SK-N-SH (cell line): ENCODE measurements at regions not wholly inside any gene's neighbourhood (a gene's known extent, or its start where the extent isn't known, plus 50 kb on each side); places are given as distances from the start of the nearest gene placed in this dataset.

Experiments used
- CTCF ChIA-PET: fragments of 300-600, 350-600 bp; formaldehyde crosslinking; extraction: SDS; loops from one replicate; lab custom pipeline; 2021; lab: Yijun Ruan, JAX
- POLR2A ChIA-PET: fragments of 350-600 bp; sonication (Branson Sonifier 250); formaldehyde crosslinking; extraction: SDS; loops from one replicate; lab custom pipeline; 2020; ENCODE audit warnings: antibody characterized with exemption, inconsistent platforms; lab: Yijun Ruan, JAX
- DNase-seq: peaks from one replicate; pipeline ENCODE4 v3.0.0; 2012
- H2AFZ ChIP-seq: fragments of 200-600 bp; sonication (generic); 2 replicates; pipeline ENCODE4 v1.8.1; 2016; ENCODE audit warnings: antibody characterized with exemption, mild to moderate bottlenecking, low read depth
- H3F3A ChIP-seq: fragments of 200-600 bp; sonication (generic); replicated peaks from 2 replicates; pipeline ENCODE3; 2016; ENCODE audit warnings: antibody characterized with exemption, mild to moderate bottlenecking; ENCODE audit not compliant: insufficient read depth
- H3K27ac ChIP-seq, 2 experiments: fragments of 200-500 bp in 1 of 2; fragments of 200-600 bp in 1 of 2; sonication (Bioruptor generic) in 1 of 2; sonication (generic), shearing (Covaris generic) in 1 of 2; 2 replicates each; pipeline versions ENCODE4 v1.5.1 to v1.6.1; 2014 to 2016; ENCODE audit warnings: low read depth in 2 of 2, inconsistent platforms in 1 of 2, low read length in 1 of 2, mild to moderate bottlenecking in 1 of 2, mixed read lengths in 1 of 2
- H3K27me3 ChIP-seq: fragments of 200-600 bp; sonication (generic), shearing (Covaris generic); 2 replicates; pipeline ENCODE4 v1.6.1; 2016; ENCODE audit warnings: mixed run types; ENCODE audit not compliant: insufficient read depth
- H3K36me3 ChIP-seq, 2 experiments: fragments of 200-500 bp in 1 of 2; fragments of 200-600 bp in 1 of 2; sonication (Bioruptor generic) in 1 of 2; sonication (generic) in 1 of 2; replicated peaks in 1 of 2; 2 replicates each; pipeline versions ENCODE3 to v1.5.1; 2014 to 2016; ENCODE audit warnings: low read length in 1 of 2, mild to moderate bottlenecking in 1 of 2; ENCODE audit not compliant: insufficient read depth in 2 of 2, control insufficient read depth in 1 of 2
- H3K4me1 ChIP-seq, 2 experiments: fragments of 200-500 bp in 1 of 2; fragments of 200-600 bp in 1 of 2; sonication (Bioruptor generic) in 1 of 2; sonication (generic), shearing (Covaris generic) in 1 of 2; 2 replicates each; pipeline versions ENCODE4 v1.5.1 to v1.6.1; 2014 to 2016; ENCODE audit warnings: low read depth in 1 of 2, low read length in 1 of 2, mixed run types in 1 of 2; ENCODE audit not compliant: insufficient read depth in 2 of 2, control insufficient read depth in 1 of 2
- H3K4me2 ChIP-seq: fragments of 200-600 bp; sonication (generic), shearing (Covaris generic); 2 replicates; pipeline ENCODE4 v1.6.1; 2017; ENCODE audit warnings: mixed run types
- H3K4me3 ChIP-seq, 2 experiments: fragments of 200-500 bp in 1 of 2; fragments of 200-600 bp in 1 of 2; sonication (Bioruptor generic) in 1 of 2; sonication (generic), shearing (Covaris generic) in 1 of 2; 2 replicates each; pipeline versions ENCODE4 v1.5.1 to v1.8.1; 2014 to 2016; ENCODE audit warnings: low read depth in 2 of 2, inconsistent platforms in 1 of 2, low read length in 1 of 2, mild to moderate bottlenecking in 1 of 2, mixed read lengths in 1 of 2, moderate library complexity in 1 of 2
- H3K79me2 ChIP-seq: fragments of 200-600 bp; sonication (generic); 2 replicates; pipeline ENCODE4 v1.8.1; 2017; ENCODE audit warnings: mild to moderate bottlenecking; ENCODE audit not compliant: insufficient read depth
- H3K9ac ChIP-seq: fragments of 200-600 bp; sonication (generic); 2 replicates; pipeline ENCODE4 v1.6.1; 2017; ENCODE audit warnings: mixed run types
- H3K9me2 ChIP-seq: fragments of 200-600 bp; sonication (generic); 2 replicates; pipeline ENCODE4 v1.6.1; 2017; ENCODE audit warnings: mixed run types
- H3K9me3 ChIP-seq: fragments of 200-600 bp; sonication (generic); 2 replicates; pipeline ENCODE4 v1.6.1; 2017; ENCODE audit warnings: mixed run types, mild to moderate bottlenecking, moderate library complexity
- H4K20me1 ChIP-seq: fragments of 200-600 bp; sonication (generic); 2 replicates; pipeline ENCODE4 v1.6.1; 2017; ENCODE audit warnings: mild to moderate bottlenecking, mixed run types; ENCODE audit not compliant: insufficient read depth
- EP300 ChIP-seq, 2 experiments: IDR thresholded peaks; 2 replicates each; pipeline versions ENCODE4 v1.4.0 to v1.6.1; 2012; ENCODE audit warnings: borderline replicate concordance in 1 of 2, low read depth in 1 of 2, low read length in 1 of 2
- EZH2phosphoT487 ChIP-seq: fragments of 200-600 bp; sonication (generic); IDR thresholded peaks from 2 replicates; pipeline ENCODE4 v1.6.1; 2017; ENCODE audit warnings: low read depth, mixed run types, mild to moderate bottlenecking, antibody characterized with exemption, moderate library complexity, borderline replicate concordance
- FOXJ3 ChIP-seq: sonication (generic); formaldehyde crosslinking; IDR thresholded peaks from 2 replicates; pipeline ENCODE4 v1.5.1; 2020; ENCODE audit warnings: mild to moderate bottlenecking, missing genetic modification reagents
- GABPA ChIP-seq: IDR thresholded peaks from 2 replicates; pipeline ENCODE4 v1.4.0; 2012; ENCODE audit warnings: low read depth, mild to moderate bottlenecking
- MEF2A ChIP-seq: IDR thresholded peaks from 2 replicates; pipeline ENCODE4 v1.4.0; 2012; ENCODE audit warnings: low read depth, borderline replicate concordance
- NRF1 ChIP-seq: IDR thresholded peaks from 2 replicates; pipeline ENCODE4 v1.6.1; 2012; ENCODE audit warnings: low read depth, mild to moderate bottlenecking, low read length
- RCOR1 ChIP-seq: fragments of 150-350 bp; IDR thresholded peaks from 2 replicates; pipeline ENCODE4 v1.6.1; 2017; ENCODE audit warnings: antibody characterized with exemption, low read length
- RFX5 ChIP-seq: IDR thresholded peaks from 2 replicates; pipeline ENCODE4 v1.6.1; 2012; ENCODE audit warnings: mild to moderate bottlenecking, improper control_type of control experiment, low read length
- SIN3A ChIP-seq: IDR thresholded peaks from 2 replicates; pipeline ENCODE4 v1.6.1; 2012; ENCODE audit warnings: low read depth, mild to moderate bottlenecking, low read length, moderate library complexity, borderline replicate concordance
- TAF1 ChIP-seq: IDR thresholded peaks from 2 replicates; pipeline ENCODE4 v1.6.1; 2012; ENCODE audit warnings: low read depth, mild to moderate bottlenecking, low read length, moderate library complexity, borderline replicate concordance
- TEAD4 ChIP-seq: IDR thresholded peaks from 2 replicates; pipeline ENCODE4 v1.4.0; 2012; ENCODE audit warnings: mild to moderate bottlenecking, borderline replicate concordance; ENCODE audit not compliant: insufficient read depth
- YY1 ChIP-seq: IDR thresholded peaks from 2 replicates; pipeline ENCODE4 v1.4.0; 2012; ENCODE audit warnings: low read depth, mild to moderate bottlenecking
- WGBS: methylation state at CpG from one replicate; pipeline ENCODE4 v1.1.6; 2017; ENCODE audit warnings: low lambda C conversion rate; 5-methylcytosine and 5-hydroxymethylcytosine counted together
- TF ChIP-seq, protein P1 (sequence below): fragments of 150-350 bp; IDR thresholded peaks from 2 replicates; pipeline ENCODE4 v1.6.1; 2017; ENCODE audit warnings: antibody characterized with exemption, low read length, low read depth, borderline replicate concordance
- TF ChIP-seq, protein P2 (sequence below): fragments of 150-350 bp; IDR thresholded peaks from 2 replicates; pipeline ENCODE4 v1.6.1; 2016; ENCODE audit warnings: mild to moderate bottlenecking, low read depth, low read length
- TF ChIP-seq, protein P3 (sequence below): IDR thresholded peaks from 2 replicates; pipeline ENCODE4 v1.4.0; 2012; ENCODE audit warnings: low read depth
- TF ChIP-seq, protein P4 (sequence below): IDR thresholded peaks from 2 replicates; pipeline ENCODE4 v1.4.0; 2012; ENCODE audit warnings: low read depth, borderline replicate concordance
- TF ChIP-seq, protein P5 (sequence below): IDR thresholded peaks from 2 replicates; pipeline ENCODE4 v1.6.1; 2012; ENCODE audit warnings: mild to moderate bottlenecking, low read depth, low read length, moderate library complexity
- TF ChIP-seq, protein P6 (sequence below): IDR thresholded peaks from 2 replicates; pipeline ENCODE4; 2012

DNA sequence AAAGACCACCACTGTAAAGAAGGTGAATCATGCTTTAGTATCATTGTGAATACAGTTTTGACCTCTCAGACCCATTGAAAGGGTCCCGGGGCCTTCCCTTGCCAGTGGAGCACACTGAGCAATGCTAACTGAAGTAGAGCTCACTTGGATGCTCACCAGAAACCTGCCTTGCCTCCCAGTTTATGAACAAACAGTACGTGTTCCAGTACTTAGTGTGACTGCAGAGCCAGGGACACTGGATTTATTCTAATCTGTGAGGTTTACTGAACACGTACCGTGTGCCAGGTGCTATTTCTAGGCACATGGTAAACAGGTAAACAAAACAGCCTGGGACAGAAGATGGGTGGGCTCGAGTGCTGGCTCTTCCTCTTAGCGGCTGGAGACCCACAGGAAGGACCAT lies 79.6 kb downstream of the FOXL1 start (continued):
- TF ChIP-seq, protein P1, sequence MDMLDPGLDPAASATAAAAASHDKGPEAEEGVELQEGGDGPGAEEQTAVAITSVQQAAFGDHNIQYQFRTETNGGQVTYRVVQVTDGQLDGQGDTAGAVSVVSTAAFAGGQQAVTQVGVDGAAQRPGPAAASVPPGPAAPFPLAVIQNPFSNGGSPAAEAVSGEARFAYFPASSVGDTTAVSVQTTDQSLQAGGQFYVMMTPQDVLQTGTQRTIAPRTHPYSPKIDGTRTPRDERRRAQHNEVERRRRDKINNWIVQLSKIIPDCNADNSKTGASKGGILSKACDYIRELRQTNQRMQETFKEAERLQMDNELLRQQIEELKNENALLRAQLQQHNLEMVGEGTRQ, result no peak
- TF ChIP-seq SIN3A, result no peak
- no peak for TF ChIP-seq GABPA

DNA sequence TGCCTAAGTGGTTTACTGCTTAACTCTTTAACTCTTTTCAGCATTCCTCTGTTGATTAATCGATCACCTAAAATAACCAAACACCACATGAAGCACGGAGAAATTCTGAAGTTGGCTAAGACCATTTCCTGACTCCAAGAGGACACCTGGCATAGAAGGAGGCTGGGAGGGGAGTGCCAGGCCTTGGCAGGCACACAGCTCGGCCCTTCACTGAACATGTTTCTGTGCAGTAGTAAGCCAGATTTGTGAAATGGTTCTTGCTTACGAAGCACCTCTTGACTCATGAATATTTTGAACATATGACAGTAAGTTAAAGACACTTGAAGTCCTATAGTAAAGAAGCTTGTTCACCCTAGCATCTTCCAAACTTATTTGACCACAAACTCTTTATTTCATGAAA lies 82.3 kb downstream of the FOXL1 start:
- TF ChIP-seq TEAD4, result no peak
- no peak for TF ChIP-seq RCOR1
- TF ChIP-seq, protein P2, sequence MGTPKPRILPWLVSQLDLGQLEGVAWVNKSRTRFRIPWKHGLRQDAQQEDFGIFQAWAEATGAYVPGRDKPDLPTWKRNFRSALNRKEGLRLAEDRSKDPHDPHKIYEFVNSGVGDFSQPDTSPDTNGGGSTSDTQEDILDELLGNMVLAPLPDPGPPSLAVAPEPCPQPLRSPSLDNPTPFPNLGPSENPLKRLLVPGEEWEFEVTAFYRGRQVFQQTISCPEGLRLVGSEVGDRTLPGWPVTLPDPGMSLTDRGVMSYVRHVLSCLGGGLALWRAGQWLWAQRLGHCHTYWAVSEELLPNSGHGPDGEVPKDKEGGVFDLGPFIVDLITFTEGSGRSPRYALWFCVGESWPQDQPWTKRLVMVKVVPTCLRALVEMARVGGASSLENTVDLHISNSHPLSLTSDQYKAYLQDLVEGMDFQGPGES, result no peak
- TF ChIP-seq, protein P1, result no peak
- no peak for TF ChIP-seq EP300 (IDR thresholded peaks at IDR 0.05; ENCODE audit: borderline replicate concordance in 1 of 2, low read depth in 1 of 2, low read length in 1 of 2)
- TF ChIP-seq YY1, result no peak
- TF ChIP-seq, protein P3, sequence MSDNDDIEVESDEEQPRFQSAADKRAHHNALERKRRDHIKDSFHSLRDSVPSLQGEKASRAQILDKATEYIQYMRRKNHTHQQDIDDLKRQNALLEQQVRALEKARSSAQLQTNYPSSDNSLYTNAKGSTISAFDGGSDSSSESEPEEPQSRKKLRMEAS, result no peak
- TF ChIP-seq EZH2phosphoT487, result no peak
- TF ChIP-seq, protein P4, sequence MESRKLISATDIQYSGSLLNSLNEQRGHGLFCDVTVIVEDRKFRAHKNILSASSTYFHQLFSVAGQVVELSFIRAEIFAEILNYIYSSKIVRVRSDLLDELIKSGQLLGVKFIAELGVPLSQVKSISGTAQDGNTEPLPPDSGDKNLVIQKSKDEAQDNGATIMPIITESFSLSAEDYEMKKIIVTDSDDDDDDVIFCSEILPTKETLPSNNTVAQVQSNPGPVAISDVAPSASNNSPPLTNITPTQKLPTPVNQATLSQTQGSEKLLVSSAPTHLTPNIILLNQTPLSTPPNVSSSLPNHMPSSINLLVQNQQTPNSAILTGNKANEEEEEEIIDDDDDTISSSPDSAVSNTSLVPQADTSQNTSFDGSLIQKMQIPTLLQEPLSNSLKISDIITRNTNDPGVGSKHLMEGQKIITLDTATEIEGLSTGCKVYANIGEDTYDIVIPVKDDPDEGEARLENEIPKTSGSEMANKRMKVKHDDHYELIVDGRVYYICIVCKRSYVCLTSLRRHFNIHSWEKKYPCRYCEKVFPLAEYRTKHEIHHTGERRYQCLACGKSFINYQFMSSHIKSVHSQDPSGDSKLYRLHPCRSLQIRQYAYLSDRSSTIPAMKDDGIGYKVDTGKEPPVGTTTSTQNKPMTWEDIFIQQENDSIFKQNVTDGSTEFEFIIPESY, result no peak
- TF ChIP-seq NRF1, result no peak
- TF ChIP-seq, protein P5, sequence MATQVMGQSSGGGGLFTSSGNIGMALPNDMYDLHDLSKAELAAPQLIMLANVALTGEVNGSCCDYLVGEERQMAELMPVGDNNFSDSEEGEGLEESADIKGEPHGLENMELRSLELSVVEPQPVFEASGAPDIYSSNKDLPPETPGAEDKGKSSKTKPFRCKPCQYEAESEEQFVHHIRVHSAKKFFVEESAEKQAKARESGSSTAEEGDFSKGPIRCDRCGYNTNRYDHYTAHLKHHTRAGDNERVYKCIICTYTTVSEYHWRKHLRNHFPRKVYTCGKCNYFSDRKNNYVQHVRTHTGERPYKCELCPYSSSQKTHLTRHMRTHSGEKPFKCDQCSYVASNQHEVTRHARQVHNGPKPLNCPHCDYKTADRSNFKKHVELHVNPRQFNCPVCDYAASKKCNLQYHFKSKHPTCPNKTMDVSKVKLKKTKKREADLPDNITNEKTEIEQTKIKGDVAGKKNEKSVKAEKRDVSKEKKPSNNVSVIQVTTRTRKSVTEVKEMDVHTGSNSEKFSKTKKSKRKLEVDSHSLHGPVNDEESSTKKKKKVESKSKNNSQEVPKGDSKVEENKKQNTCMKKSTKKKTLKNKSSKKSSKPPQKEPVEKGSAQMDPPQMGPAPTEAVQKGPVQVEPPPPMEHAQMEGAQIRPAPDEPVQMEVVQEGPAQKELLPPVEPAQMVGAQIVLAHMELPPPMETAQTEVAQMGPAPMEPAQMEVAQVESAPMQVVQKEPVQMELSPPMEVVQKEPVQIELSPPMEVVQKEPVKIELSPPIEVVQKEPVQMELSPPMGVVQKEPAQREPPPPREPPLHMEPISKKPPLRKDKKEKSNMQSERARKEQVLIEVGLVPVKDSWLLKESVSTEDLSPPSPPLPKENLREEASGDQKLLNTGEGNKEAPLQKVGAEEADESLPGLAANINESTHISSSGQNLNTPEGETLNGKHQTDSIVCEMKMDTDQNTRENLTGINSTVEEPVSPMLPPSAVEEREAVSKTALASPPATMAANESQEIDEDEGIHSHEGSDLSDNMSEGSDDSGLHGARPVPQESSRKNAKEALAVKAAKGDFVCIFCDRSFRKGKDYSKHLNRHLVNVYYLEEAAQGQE, result no peak
- TF ChIP-seq FOXJ3 (CRISPR knock-in tag), result no peak
- TF ChIP-seq TAF1, result no peak
- TF ChIP-seq MEF2A, result no peak
- TF ChIP-seq RFX5, result no peak
- TF ChIP-seq, protein P6, sequence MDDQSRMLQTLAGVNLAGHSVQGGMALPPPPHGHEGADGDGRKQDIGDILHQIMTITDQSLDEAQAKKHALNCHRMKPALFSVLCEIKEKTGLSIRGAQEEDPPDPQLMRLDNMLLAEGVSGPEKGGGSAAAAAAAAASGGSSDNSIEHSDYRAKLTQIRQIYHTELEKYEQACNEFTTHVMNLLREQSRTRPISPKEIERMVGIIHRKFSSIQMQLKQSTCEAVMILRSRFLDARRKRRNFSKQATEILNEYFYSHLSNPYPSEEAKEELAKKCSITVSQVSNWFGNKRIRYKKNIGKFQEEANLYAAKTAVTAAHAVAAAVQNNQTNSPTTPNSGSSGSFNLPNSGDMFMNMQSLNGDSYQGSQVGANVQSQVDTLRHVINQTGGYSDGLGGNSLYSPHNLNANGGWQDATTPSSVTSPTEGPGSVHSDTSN, result no peak
- Histone ChIP-seq H3K4me3 (no peak overlapping the region), H3K9me2 (no peaks in the 10 kb centered on the region), H3F3A (peaks cover 48% of the 10 kb centered on the region), H3K9me3 (no peaks in the 10 kb centered on the region), H3K36me3 (no peaks in the 10 kb centered on the region), H3K9ac (no peak overlapping the region), H3K27ac (peak overlapping the region in 1 of 2 experiments; percentile 98; a peak in 2 of 4 replicates), H4K20me1 (no peaks in the 10 kb centered on the region), H3K27me3 (no peaks in the 10 kb centered on the region), H3K4me2 (no peak overlapping the region), H3K79me2 (no peaks in the 10 kb centered on the region), H2AFZ (no peak overlapping the region), H3K4me1 (peaks cover 0 to 38% of the 10 kb centered on the region in 2 experiments; a peak in 3 of 4 replicates)
- CTCF ChIA-PET, result no interaction called here
- 41% methylated on average over 3 of the region's 4 CpGs for WGBS
- no peak for DNase-seq
- POLR2A ChIA-PET, result no interaction called here
